Progenitor cell of endocrine pancreas (in vitro differentiated cells): ENCODE measurements at regions not wholly inside any gene's neighbourhood (a gene's known extent, or its start where the extent isn't known, plus 50 kb on each side); places are given as distances from the start of the nearest gene placed in this dataset.

ENCODE experiments used
- DNase-seq: peaks from one replicate; pipeline ENCODE4 v3.0.0; 2021; ENCODE audit warnings: low spot score; ENCODE audit not compliant: unreplicated experiment
- H3K27ac Mint-ChIP-seq: 2 replicates; pipeline ENCODE4 v1.8.0; 2021; ENCODE audit warnings: mild to moderate bottlenecking, moderate library complexity, mixed read lengths
- H3K27me3 Mint-ChIP-seq: 2 replicates; pipeline ENCODE4 v1.8.0; 2021; ENCODE audit warnings: mixed read lengths
- H3K36me3 Mint-ChIP-seq: 2 replicates; pipeline ENCODE4 v1.8.0; 2022; ENCODE audit warnings: mixed read lengths; ENCODE audit not compliant: insufficient read depth
- H3K4me1 Mint-ChIP-seq: 2 replicates; pipeline ENCODE4 v1.8.0; 2021; ENCODE audit warnings: low read depth, mixed read lengths
- H3K4me3 Mint-ChIP-seq: 2 replicates; pipeline ENCODE4 v1.8.0; 2021; ENCODE audit warnings: low read depth, mild to moderate bottlenecking, moderate library complexity, mixed read lengths
- H3K9me3 Mint-ChIP-seq: 2 replicates; pipeline ENCODE4 v1.8.0; 2021; ENCODE audit warnings: low read depth, mixed read lengths
- TF ChIP-seq, protein P1 (sequence below): fragments of 200-600 bp; sonication (generic); IDR thresholded peaks from one replicate; pipeline ENCODE4 v1.5.0; 2021; ENCODE audit warnings: antibody characterized with exemption, mild to moderate bottlenecking; ENCODE audit not compliant: unreplicated experiment

DNA sequence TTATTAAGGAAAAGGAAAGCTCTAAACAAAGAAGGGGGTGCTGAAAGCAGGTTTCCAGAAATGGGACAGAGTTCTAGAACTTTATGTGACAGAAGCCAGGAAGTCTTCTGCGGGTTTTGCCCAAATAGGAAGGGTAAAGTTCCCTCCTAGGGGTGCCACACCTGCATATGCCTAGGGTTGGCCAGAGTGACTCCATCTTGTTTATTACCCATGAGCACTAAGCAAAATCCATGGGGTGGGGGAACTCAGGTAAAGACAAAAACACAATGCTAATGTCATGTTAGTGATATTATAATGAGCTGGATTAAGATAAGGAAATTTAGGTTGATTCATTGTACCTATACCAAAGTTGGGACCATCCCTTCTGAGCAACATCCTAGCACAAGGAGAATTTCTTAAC is 1132.7 kb downstream of the KCNT2 start:
- Mint-ChIP-seq H3K4me1 (no peaks in the 10 kb centered on the region), H3K27me3 (no peaks in the 10 kb centered on the region), H3K4me3 (no peak overlapping the region), H3K27ac (no peak overlapping the region), H3K36me3 (no peaks in the 10 kb centered on the region), H3K9me3 (peaks cover 6% of the 10 kb centered on the region)
- no peak for DNase-seq
- TF ChIP-seq, protein P1, sequence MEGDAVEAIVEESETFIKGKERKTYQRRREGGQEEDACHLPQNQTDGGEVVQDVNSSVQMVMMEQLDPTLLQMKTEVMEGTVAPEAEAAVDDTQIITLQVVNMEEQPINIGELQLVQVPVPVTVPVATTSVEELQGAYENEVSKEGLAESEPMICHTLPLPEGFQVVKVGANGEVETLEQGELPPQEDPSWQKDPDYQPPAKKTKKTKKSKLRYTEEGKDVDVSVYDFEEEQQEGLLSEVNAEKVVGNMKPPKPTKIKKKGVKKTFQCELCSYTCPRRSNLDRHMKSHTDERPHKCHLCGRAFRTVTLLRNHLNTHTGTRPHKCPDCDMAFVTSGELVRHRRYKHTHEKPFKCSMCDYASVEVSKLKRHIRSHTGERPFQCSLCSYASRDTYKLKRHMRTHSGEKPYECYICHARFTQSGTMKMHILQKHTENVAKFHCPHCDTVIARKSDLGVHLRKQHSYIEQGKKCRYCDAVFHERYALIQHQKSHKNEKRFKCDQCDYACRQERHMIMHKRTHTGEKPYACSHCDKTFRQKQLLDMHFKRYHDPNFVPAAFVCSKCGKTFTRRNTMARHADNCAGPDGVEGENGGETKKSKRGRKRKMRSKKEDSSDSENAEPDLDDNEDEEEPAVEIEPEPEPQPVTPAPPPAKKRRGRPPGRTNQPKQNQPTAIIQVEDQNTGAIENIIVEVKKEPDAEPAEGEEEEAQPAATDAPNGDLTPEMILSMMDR, result no peak

- H3K4me1 Mint-ChIP-seq, result no peaks in the 10 kb centered on the region
- no peaks in the 10 kb centered on the region for H3K27me3 Mint-ChIP-seq
- H3K4me3 Mint-ChIP-seq, result no peak overlapping the region
- H3K27ac Mint-ChIP-seq, result no peak overlapping the region
- TF ChIP-seq, protein P1, result no peak
- no peaks in the 10 kb centered on the region for H3K36me3 Mint-ChIP-seq
- DNase-seq, result no peak
- H3K9me3 Mint-ChIP-seq, result peaks cover 6% of the 10 kb centered on the region
These were observed 1135.9 kb downstream of the KCNT2 start for GRCh38 chr1:195472291-195472690.

DNA sequence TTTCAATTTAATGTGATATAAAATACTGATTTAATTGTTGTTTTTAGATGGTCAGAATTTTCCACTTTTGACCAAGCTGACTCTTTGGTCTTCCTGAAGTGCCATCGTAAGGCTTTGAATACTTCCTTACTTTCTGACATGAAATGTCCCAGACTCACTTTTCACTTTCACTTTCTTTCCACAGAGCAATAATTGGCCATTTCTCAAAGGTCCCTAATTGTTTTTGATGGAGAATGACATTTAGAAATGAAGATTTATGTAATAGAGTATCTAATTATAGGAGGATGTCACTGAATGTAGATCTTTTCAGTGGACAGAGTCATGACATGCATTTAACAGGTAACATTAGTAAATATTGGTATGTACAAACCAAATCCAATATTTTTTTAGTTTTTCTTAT is 1141.6 kb downstream of the KCNT2 start:
- H3K9me3 Mint-ChIP-seq, result peaks cover 4% of the 10 kb centered on the region
- TF ChIP-seq, protein P1, result no peak

GRCh38 chr1:195462646-195463045 is 1145.6 kb downstream of the KCNT2 start:
- DNase-seq, result no peak
- Mint-ChIP-seq H3K4me3 (no peak overlapping the region), H3K4me1 (no peaks in the 10 kb centered on the region), H3K27me3 (no peaks in the 10 kb centered on the region), H3K36me3 (no peaks in the 10 kb centered on the region), H3K9me3 (peaks cover 4% of the 10 kb centered on the region), H3K27ac (no peak overlapping the region)
- TF ChIP-seq, protein P1, result no peak

More for the DNA sequence above, 1141.6 kb downstream of the KCNT2 start:
- Mint-ChIP-seq H3K27ac (no peak overlapping the region), H3K4me3 (no peak overlapping the region), H3K27me3 (no peaks in the 10 kb centered on the region), H3K36me3 (no peaks in the 10 kb centered on the region), H3K4me1 (no peaks in the 10 kb centered on the region)
- DNase-seq, result no peak

- Mint-ChIP-seq H3K4me3 (no peak overlapping the region), H3K4me1 (no peaks in the 10 kb centered on the region), H3K27ac (no peak overlapping the region), H3K9me3 (peaks cover 4% of the 10 kb centered on the region), H3K36me3 (no peaks in the 10 kb centered on the region), H3K27me3 (no peaks in the 10 kb centered on the region)
- no peak for DNase-seq
- TF ChIP-seq, protein P1, result no peak
These were observed 1146.1 kb downstream of the KCNT2 start for GRCh38 chr1:195462152-195462551.
